K562 (cell line): ENCODE measurements at regions not wholly inside any gene's neighbourhood (a gene's known extent, or its start where the extent isn't known, plus 50 kb on each side); places are given as distances from the start of the nearest gene placed in this dataset.
A peak's percentile ranks its signal among the peaks of the same experiment; 100 is the strongest.

Experiments
- ATAC-seq: fragments of 200-7000 bp; cut with Tn5 transposase; 3 replicates; pipeline ENCODE4 v1.9.1; 2020; ENCODE audit warnings: moderate library complexity
- BruUV-seq: library from RNA; stranded (reverse); fragments of 400-500 nt; replicated peaks from 2 replicates; lab custom pipeline; 2021; lab: Mats Ljungman, UMichigan
- CTCF ChIA-PET: fragments of 300-600 bp; formaldehyde crosslinking; extraction: SDS; loops from one replicate; lab custom pipeline; 2021; ENCODE audit warnings: low intra/inter-chr PET ratio; lab: Yijun Ruan, JAX
- POLR2A ChIA-PET: fragments of 300-600, 350-650 bp; sonication (Branson Sonifier 250); formaldehyde crosslinking; extraction: SDS; loops from one replicate; lab custom pipeline; 2021; ENCODE audit warnings: antibody characterized with exemption, inconsistent platforms; lab: Yijun Ruan, JAX
- DNase-seq, 4 experiments: peaks; one replicate each; pipeline versions ENCODE4 v3.0.0 to v3.0.0-alpha.2; 2011 to 2018; ENCODE audit warnings: low spot score in 3 of 4, mixed read lengths in 3 of 4; ENCODE audit errors: extremely low read depth in 1 of 4
- FAIRE-seq: peaks from 2 replicates; lab custom pipeline; 2011; peaks lifted over from hg19 to GRCh38; lab: Jason Lieb, UNC
- H2AFZ ChIP-seq: 2 replicates; pipeline ENCODE4 v1.6.0; 2011; ENCODE audit warnings: low read depth, low read length, control low read depth, inconsistent platforms
- H3K27ac ChIP-seq: fragments of 200-600 bp; 3 replicates; pipeline ENCODE4 v1.8.0; 2011; ENCODE audit warnings: low read depth, mild to moderate bottlenecking, control low read depth, inconsistent platforms, low read length, moderate library complexity, mixed read lengths; ENCODE audit errors: extremely low read depth
- H3K27me3 ChIP-seq, 2 experiments: fragments of 300-600 bp in 1 of 2; 2 replicates in 1 of 2; 3 replicates in 1 of 2; pipeline versions ENCODE4 v1.6.0 to v1.8.0; 2011; ENCODE audit warnings: inconsistent platforms in 2 of 2, low read length in 2 of 2, mild to moderate bottlenecking in 1 of 2, mixed read lengths in 1 of 2, moderate library complexity in 1 of 2; ENCODE audit not compliant: control insufficient read depth in 2 of 2, insufficient read depth in 2 of 2
- H3K36me3 ChIP-seq: fragments of 300-600 bp; 3 replicates; pipeline ENCODE4 v1.8.0; 2011; ENCODE audit warnings: mild to moderate bottlenecking, low read length, inconsistent platforms; ENCODE audit not compliant: control insufficient read depth, insufficient read depth
- H3K4me1 ChIP-seq, 2 experiments: fragments of 200-600 bp in 1 of 2; replicated peaks in 1 of 2; 2 replicates in 1 of 2; 3 replicates in 1 of 2; pipeline versions ENCODE4 v1.5.1 to v1.8.0; 2011; ENCODE audit warnings: inconsistent platforms in 2 of 2, low read length in 2 of 2, mild to moderate bottlenecking in 1 of 2, mixed read lengths in 1 of 2, moderate library complexity in 1 of 2; ENCODE audit not compliant: control insufficient read depth in 2 of 2, insufficient read depth in 2 of 2
- H3K4me2 ChIP-seq: 2 replicates; pipeline ENCODE4 v1.6.1; 2011; ENCODE audit warnings: low read length, control low read depth, inconsistent platforms, mixed read lengths; ENCODE audit not compliant: insufficient read depth
- H3K4me3 ChIP-seq: fragments of 200-600 bp; sonication (generic), shearing (Covaris generic); 2 replicates; pipeline ENCODE4 v1.5.1; 2016; ENCODE audit warnings: control low read depth, inconsistent platforms
- H3K79me2 ChIP-seq: fragments of 200-600 bp; 3 replicates; pipeline ENCODE4 v1.8.0; 2011; ENCODE audit warnings: low read length, inconsistent platforms; ENCODE audit not compliant: control insufficient read depth, insufficient read depth
- H3K9ac ChIP-seq, 2 experiments: 2 replicates each; pipeline versions ENCODE4 v1.6.0 to v1.6.1; 2011; ENCODE audit warnings: low read depth in 2 of 2, low read length in 2 of 2, control low read depth in 1 of 2, inconsistent platforms in 1 of 2, mild to moderate bottlenecking in 1 of 2, mixed read lengths in 1 of 2; ENCODE audit not compliant: insufficient read depth in 1 of 2
- H3K9me1 ChIP-seq: one replicate; pipeline ENCODE4 v1.6.0; 2011; ENCODE audit warnings: inconsistent platforms, mild to moderate bottlenecking, low read length, moderate library complexity; ENCODE audit not compliant: control insufficient read depth, insufficient read depth
- H3K9me3 ChIP-seq: replicated peaks from 2 replicates; pipeline ENCODE4 v1.5.1; 2011; ENCODE audit warnings: low read depth, low read length, inconsistent platforms; ENCODE audit not compliant: control insufficient read depth, insufficient read depth
- H4K20me1 ChIP-seq: replicated peaks from 2 replicates; pipeline ENCODE4 v1.6.1; 2011; ENCODE audit warnings: low read length, inconsistent platforms, mixed read lengths; ENCODE audit not compliant: control insufficient read depth, insufficient read depth
- CBFA2T3 ChIP-seq: fragments of 450-650 bp; IDR thresholded peaks from 2 replicates; pipeline ENCODE4 v1.6.1; 2017
- GABPA ChIP-seq: fragments of 200-800 bp; sonication (Bioruptor generic); conservative IDR thresholded peaks from 2 replicates; pipeline ENCODE4 v1.6.1; 2016; ENCODE audit warnings: low read depth, missing genetic modification characterization, missing compliant biosample characterization
- KLF1 ChIP-seq: fragments of 450-650 bp; IDR thresholded peaks from 2 replicates; pipeline ENCODE4 v1.6.1; 2016; ENCODE audit warnings: missing genetic modification characterization, missing compliant biosample characterization
- MECOM ChIP-seq: fragments of 250-450 bp; sonication (Bioruptor Pico); IDR thresholded peaks from 2 replicates; pipeline ENCODE4 v1.8.0; 2022; ENCODE audit warnings: inconsistent platforms
- POLR2H ChIP-seq: IDR thresholded peaks from 2 replicates; pipeline ENCODE4 v1.6.1; 2016; ENCODE audit warnings: missing genetic modification characterization, low read depth, mild to moderate bottlenecking, control low read depth, missing compliant biosample characterization, moderate library complexity
- RB1 ChIP-seq: fragments of 450-650 bp; IDR thresholded peaks from 2 replicates; pipeline ENCODE4 v1.6.1; 2017; ENCODE audit warnings: low read depth, mild to moderate bottlenecking
- SMC3 ChIP-seq: conservative IDR thresholded peaks from 2 replicates; pipeline ENCODE4 v1.6.1; 2011; ENCODE audit warnings: low read depth, low read length, improper control_type of control experiment; ENCODE audit not compliant: insufficient read depth
- SREBF2 ChIP-seq: sonication (generic); formaldehyde crosslinking; IDR thresholded peaks from 2 replicates; pipeline ENCODE4 v1.4.0; 2020; ENCODE audit warnings: mild to moderate bottlenecking, missing genetic modification reagents
- STAG1 ChIP-seq: sonication (generic); formaldehyde crosslinking; IDR thresholded peaks from 2 replicates; pipeline ENCODE4 v1.5.0; 2020; ENCODE audit warnings: missing genetic modification reagents, borderline replicate concordance
- TAF9B ChIP-seq: fragments of 450-650 bp; IDR thresholded peaks from 2 replicates; pipeline ENCODE4 v1.6.1; 2018; ENCODE audit warnings: mild to moderate bottlenecking; ENCODE audit not compliant: partially characterized antibody
- TOE1 ChIP-seq, 2 experiments: fragments of 450-650 bp in 1 of 2; sonication (generic) in 1 of 2; formaldehyde crosslinking in 1 of 2; IDR thresholded peaks; 2 replicates each; pipeline versions ENCODE4 v1.7.1 to v1.8.0; 2016 to 2022; ENCODE audit warnings: borderline replicate concordance in 2 of 2, mild to moderate bottlenecking in 2 of 2, antibody characterized with exemption in 1 of 2, inconsistent platforms in 1 of 2, low read depth in 1 of 2, missing genetic modification reagents in 1 of 2, moderate library complexity in 1 of 2
- WGBS: fragments of 100-300 bp; shearing (Covaris generic); methylation state at CpG from one replicate; pipeline ENCODE4 v1.1.6; 2016; ENCODE audit warnings: low coverage, mixed read lengths; ENCODE audit not compliant: insufficient coverage; ENCODE audit errors: missing lambda C conversion rate; 5-methylcytosine and 5-hydroxymethylcytosine counted together
- in situ Hi-C: fragments of 300-500 bp; cut with MboI; formaldehyde crosslinking; loops from 4 replicates; pipeline ENCODE4 v1.15.0; 2018; ENCODE audit warnings: inconsistent platforms, mixed read lengths
- intact Hi-C: fragments of 100-400 bp; cut with micrococcal nuclease; formaldehyde crosslinking; loops from 2 replicates; pipeline ENCODE4 v1.14.2; 2022
- TF ChIP-seq, protein P1 (sequence below): sonication (generic); formaldehyde crosslinking; IDR thresholded peaks from 2 replicates; pipeline ENCODE4 v1.8.0; 2022; ENCODE audit warnings: mild to moderate bottlenecking, missing genetic modification reagents
- TF ChIP-seq, protein P2 (sequence below): fragments of 250-450 bp; sonication (Bioruptor Pico); IDR thresholded peaks from 2 replicates; pipeline ENCODE4 v1.8.0; 2022; ENCODE audit warnings: inconsistent platforms
- TF ChIP-seq, protein P3 (sequence below): fragments of 450-650 bp; formaldehyde crosslinking; IDR thresholded peaks from 2 replicates; pipeline ENCODE4 v1.4.0; 2022; ENCODE audit warnings: mild to moderate bottlenecking, moderate library complexity

DNA sequence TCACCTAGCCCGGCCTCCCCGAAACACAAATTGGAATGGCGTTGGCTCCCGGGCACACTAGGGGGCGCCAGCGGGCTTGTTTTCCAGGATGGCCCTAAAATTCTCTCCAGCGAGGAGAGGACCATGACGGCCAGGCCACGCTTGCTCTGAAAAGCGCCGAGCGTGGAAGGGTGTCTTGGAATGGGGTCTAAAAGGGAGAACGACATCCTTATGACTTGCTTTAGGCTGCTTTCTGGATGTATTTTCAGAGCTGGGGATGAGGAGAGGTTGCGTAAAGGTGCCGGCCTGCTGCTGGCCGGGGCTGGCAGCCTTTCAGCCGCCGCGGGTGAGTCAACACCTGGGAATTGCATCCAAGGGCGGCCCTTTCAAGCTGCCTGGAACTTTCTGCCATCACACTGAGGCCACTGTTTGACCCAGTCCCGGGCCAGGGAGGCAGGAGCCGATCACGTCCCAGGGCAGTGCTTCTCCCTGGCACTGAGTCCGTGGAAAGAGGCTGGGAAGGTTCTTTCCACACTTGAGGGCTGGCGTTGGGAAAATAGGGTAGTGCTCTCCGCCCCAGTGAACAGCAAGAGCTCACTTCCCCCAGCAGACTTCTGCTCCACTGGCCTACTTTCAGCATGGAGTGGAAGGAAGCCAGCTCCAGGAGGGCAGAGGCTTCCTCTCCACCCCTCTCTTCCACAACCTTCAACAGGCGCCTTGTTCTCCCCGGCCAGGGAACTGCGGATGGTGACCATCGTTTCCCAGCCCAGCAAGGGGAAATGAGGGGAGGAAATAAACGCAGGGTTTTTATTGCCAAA is 216.2 kb downstream of the TTC8 start:
- Histone ChIP-seq H3K27ac (no peak overlapping the region), H3K9me1 (no peaks in the 10 kb centered on the region), H3K4me3 (no peak overlapping the region), H3K36me3 (no peaks in the 10 kb centered on the region), H3K4me2 (no peak overlapping the region; the same call in 1 of the 2 replicates), H3K27me3 (no peaks in the 10 kb centered on the region), H2AFZ (0 out of 2 replicates have a peak overlapping the region, but pooled peaks have one; percentile 63), H3K9ac (no peak overlapping the region), H3K4me1 (peaks cover 0 to 3% of the 10 kb centered on the region in 2 experiments; a peak in 2 of 5 replicates), H3K79me2 (no peaks in the 10 kb centered on the region), H3K9me3 (no peaks in the 10 kb centered on the region), H4K20me1 (no peaks in the 10 kb centered on the region)
- no peak for FAIRE-seq
- peak; percentile 92 for ATAC-seq
- in situ Hi-C loops (loop anchor here (5.0 kb wide), 1 partner anchor 877 kb away; no protein-coding TSS in a partner anchor), intact Hi-C loops (loop anchor here (2.0 to 5.0 kb wide), 3 partner anchors 137 to 874 kb away; no protein-coding TSS in a partner anchor)
- no TSS peak for BruUV-seq
- CTCF ChIA-PET: interaction anchor here (1.3 kb wide), 1 partner anchor 874 kb away, joined by 12 read pairs; no protein-coding TSS in a partner anchor
- 1% methylated on average over 11 of the region's 31 CpGs for WGBS
- peak; percentile 51 to 66 (median 54) for DNase-seq
- POLR2A ChIA-PET: no interaction called here
- TF ChIP-seq RB1 (no peak), CBFA2T3 (no peak), TOE1 (IDR thresholded peaks at IDR 0.05; ENCODE audit: borderline replicate concordance) (no peak), TOE1 (CRISPR knock-in tag; IDR thresholded peaks at IDR 0.05; ENCODE audit: borderline replicate concordance, low read depth) (no peak), TAF9B (no peak), SREBF2 (CRISPR knock-in tag) (no peak), STAG1 (peak; percentile 80; the same call in 1 of the 2 replicates), SMC3 (peak; percentile 76), GABPA (tag) (no peak), KLF1 (tag) (no peak), POLR2H (tag) (no peak), MECOM (CRISPR knock-in tag) (no peak)
- TF ChIP-seq, protein P1, sequence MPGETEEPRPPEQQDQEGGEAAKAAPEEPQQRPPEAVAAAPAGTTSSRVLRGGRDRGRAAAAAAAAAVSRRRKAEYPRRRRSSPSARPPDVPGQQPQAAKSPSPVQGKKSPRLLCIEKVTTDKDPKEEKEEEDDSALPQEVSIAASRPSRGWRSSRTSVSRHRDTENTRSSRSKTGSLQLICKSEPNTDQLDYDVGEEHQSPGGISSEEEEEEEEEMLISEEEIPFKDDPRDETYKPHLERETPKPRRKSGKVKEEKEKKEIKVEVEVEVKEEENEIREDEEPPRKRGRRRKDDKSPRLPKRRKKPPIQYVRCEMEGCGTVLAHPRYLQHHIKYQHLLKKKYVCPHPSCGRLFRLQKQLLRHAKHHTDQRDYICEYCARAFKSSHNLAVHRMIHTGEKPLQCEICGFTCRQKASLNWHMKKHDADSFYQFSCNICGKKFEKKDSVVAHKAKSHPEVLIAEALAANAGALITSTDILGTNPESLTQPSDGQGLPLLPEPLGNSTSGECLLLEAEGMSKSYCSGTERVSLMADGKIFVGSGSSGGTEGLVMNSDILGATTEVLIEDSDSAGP (CRISPR knock-in tag): no peak
- TF ChIP-seq, protein P2, sequence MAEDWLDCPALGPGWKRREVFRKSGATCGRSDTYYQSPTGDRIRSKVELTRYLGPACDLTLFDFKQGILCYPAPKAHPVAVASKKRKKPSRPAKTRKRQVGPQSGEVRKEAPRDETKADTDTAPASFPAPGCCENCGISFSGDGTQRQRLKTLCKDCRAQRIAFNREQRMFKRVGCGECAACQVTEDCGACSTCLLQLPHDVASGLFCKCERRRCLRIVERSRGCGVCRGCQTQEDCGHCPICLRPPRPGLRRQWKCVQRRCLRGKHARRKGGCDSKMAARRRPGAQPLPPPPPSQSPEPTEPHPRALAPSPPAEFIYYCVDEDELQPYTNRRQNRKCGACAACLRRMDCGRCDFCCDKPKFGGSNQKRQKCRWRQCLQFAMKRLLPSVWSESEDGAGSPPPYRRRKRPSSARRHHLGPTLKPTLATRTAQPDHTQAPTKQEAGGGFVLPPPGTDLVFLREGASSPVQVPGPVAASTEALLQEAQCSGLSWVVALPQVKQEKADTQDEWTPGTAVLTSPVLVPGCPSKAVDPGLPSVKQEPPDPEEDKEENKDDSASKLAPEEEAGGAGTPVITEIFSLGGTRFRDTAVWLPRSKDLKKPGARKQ (CRISPR knock-in tag): no peak
- TF ChIP-seq, protein P3, sequence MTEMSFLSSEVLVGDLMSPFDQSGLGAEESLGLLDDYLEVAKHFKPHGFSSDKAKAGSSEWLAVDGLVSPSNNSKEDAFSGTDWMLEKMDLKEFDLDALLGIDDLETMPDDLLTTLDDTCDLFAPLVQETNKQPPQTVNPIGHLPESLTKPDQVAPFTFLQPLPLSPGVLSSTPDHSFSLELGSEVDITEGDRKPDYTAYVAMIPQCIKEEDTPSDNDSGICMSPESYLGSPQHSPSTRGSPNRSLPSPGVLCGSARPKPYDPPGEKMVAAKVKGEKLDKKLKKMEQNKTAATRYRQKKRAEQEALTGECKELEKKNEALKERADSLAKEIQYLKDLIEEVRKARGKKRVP (CRISPR knock-in tag): no peak
